Suprapubic skin (tissue), 4 donors: ENCODE measurements at regions not wholly inside any gene's neighbourhood (a gene's known extent, or its start where the extent isn't known, plus 50 kb on each side); places are given as distances from the start of the nearest gene placed in this dataset.

Source experiments
- CTCF ChIP-seq, 2 donors: fragments of 200-600 bp in 1 of 2; fragments of 450-650 bp in 1 of 2; sonication (generic) in 1 of 2; IDR thresholded peaks; one replicate each; pipeline ENCODE4 v1.5.1; 2016 to 2019; ENCODE audit warnings: antibody characterized with exemption in 2 of 2, mild to moderate bottlenecking in 1 of 2, moderate library complexity in 1 of 2
- POLR2A ChIP-seq, 2 donors: fragments of 450-650 bp; IDR thresholded peaks; one replicate each; pipeline ENCODE4 v1.6.1; 2017; ENCODE audit warnings: antibody characterized with exemption in 2 of 2, mild to moderate bottlenecking in 2 of 2, moderate library complexity in 2 of 2
- POLR2AphosphoS5 ChIP-seq, 3 donors: sonication (generic); formaldehyde crosslinking; IDR thresholded peaks; one replicate each; pipeline ENCODE4 v1.6.1; 2017; ENCODE audit warnings: antibody characterized with exemption in 3 of 3

GRCh38 chr1:65020774-65021173 lies 54.4 kb upstream of the JAK1 start:
- TF ChIP-seq CTCF (IDR thresholded peaks at IDR 0.05): peak in 1 of 2 donors; percentile 19
- no peak for TF ChIP-seq POLR2A (IDR thresholded peaks at IDR 0.05)
- no peak for TF ChIP-seq POLR2AphosphoS5 (IDR thresholded peaks at IDR 0.05)
